Inflammatory macrophage treated with lipopolysaccharide for 1 hour (primary cell): ENCODE measurements at regions not wholly inside any gene's neighbourhood (a gene's known extent, or its start where the extent isn't known, plus 50 kb on each side); places are given as distances from the start of the nearest gene placed in this dataset.
"Not testable (repeated sequence)": the region's sequence is repeated elsewhere in the genome, so short reads cannot be mapped to it uniquely, and the experiment has no call there.

Experiments used
- DNase-seq, 2 donors: peaks; one replicate each; pipeline ENCODE4 v3.0.0-alpha.2; 2020 to 2022

- DNase-seq = no peak
Measured at GRCh38 chr12:91506452-91506851, 323.8 kb upstream of the DCN start.

GRCh38 chr12:91505006-91505405, 322.4 kb upstream of the DCN start:
- DNase-seq = no peak

- DNase-seq = no peak
Measured at GRCh38 chr12:91502208-91502607, 319.6 kb upstream of the DCN start.

- no peak for DNase-seq
Measured at GRCh38 chr12:91496337-91496736, 313.7 kb upstream of the DCN start.

GRCh38 chr12:91493308-91493707, 310.7 kb upstream of the DCN start:
- no peak for DNase-seq

GRCh38 chr12:91492648-91493047, 310.0 kb upstream of the DCN start:
- no peak for DNase-seq

GRCh38 chr12:91490667-91491311, 308.2 kb upstream of the DCN start:
- DNase-seq = no peak

GRCh38 chr12:91483471-91483985, 300.9 kb upstream of the DCN start:
- no peak for DNase-seq

GRCh38 chr12:91482231-91482630, 299.6 kb upstream of the DCN start:
- no peak for DNase-seq

GRCh38 chr12:91478500-91478899, 295.9 kb upstream of the DCN start:
- no peak for DNase-seq

GRCh38 chr12:91467686-91468085, 285.1 kb upstream of the DCN start:
- no peak for DNase-seq

- DNase-seq = no peak
Measured at GRCh38 chr12:91461061-91461460, 278.4 kb upstream of the DCN start.

- no peak for DNase-seq
Measured at GRCh38 chr12:91460469-91460868, 277.9 kb upstream of the DCN start.

- DNase-seq = no peak
Measured at GRCh38 chr12:91455321-91455720, 272.7 kb upstream of the DCN start.

GRCh38 chr12:91454179-91454578, 271.6 kb upstream of the DCN start:
- DNase-seq = no peak

- DNase-seq = not testable (repeated sequence)
Measured at GRCh38 chr12:91452464-91452863, 269.8 kb upstream of the DCN start.

GRCh38 chr12:91441993-91442952, 259.7 kb upstream of the DCN start:
- no peak for DNase-seq

GRCh38 chr12:91441246-91441645, 258.6 kb upstream of the DCN start:
- no peak for DNase-seq

- DNase-seq = no peak
Measured at GRCh38 chr12:91434081-91434480, 251.5 kb upstream of the DCN start.

GRCh38 chr12:91432755-91433154, 250.1 kb upstream of the DCN start:
- no peak for DNase-seq

GRCh38 chr12:91432089-91432488, 249.5 kb upstream of the DCN start:
- no peak for DNase-seq

- no peak for DNase-seq
Measured at GRCh38 chr12:91424506-91424905, 241.9 kb upstream of the DCN start.

- no peak for DNase-seq
Measured at GRCh38 chr12:91423693-91424050, 241.1 kb upstream of the DCN start.
